Mucosa of descending colon (tissue), 3 donors: ENCODE measurements at regions not wholly inside any gene's neighbourhood (a gene's known extent, or its start where the extent isn't known, plus 50 kb on each side); places are given as distances from the start of the nearest gene placed in this dataset.

Source experiments
- ATAC-seq: fragments of 200-7000 bp; cut with Tn5 transposase; one replicate; pipeline ENCODE4 v1.9.1; 2020; ENCODE audit warnings: mild to moderate bottlenecking, moderate library complexity
- DNase-seq, 3 donors: peaks; one replicate each; pipeline ENCODE4 v3.0.0-alpha.2; 2020
- H3K36me3 ChIP-seq: fragments of 200-600 bp; one replicate; pipeline ENCODE4 v1.8.0; 2021; ENCODE audit warnings: low read depth, mild to moderate bottlenecking
- H3K4me1 ChIP-seq: fragments of 200-600 bp; one replicate; pipeline ENCODE4 v1.8.0; 2021; ENCODE audit warnings: low read depth, mild to moderate bottlenecking
- H3K4me3 ChIP-seq: fragments of 200-600 bp; one replicate; pipeline ENCODE4 v1.8.0; 2021; ENCODE audit warnings: mild to moderate bottlenecking
- H3K9me3 ChIP-seq: fragments of 200-600 bp; one replicate; pipeline ENCODE4 v1.8.0; 2021; ENCODE audit warnings: mild to moderate bottlenecking
- intact Hi-C, 2 donors: fragments of 100-400 bp; cut with DNase I in 1 of 2; cut with micrococcal nuclease in 1 of 2; formaldehyde crosslinking; loops; one replicate each; pipeline versions ENCODE4 v1.11.0 to v1.11.1; 2022; cut with DNase I, micrococcal nuclease
- TF ChIP-seq, protein P1 (sequence below): fragments of 200-600 bp; IDR thresholded peaks from one replicate; pipeline ENCODE4 v1.8.0; 2022; ENCODE audit warnings: antibody characterized with exemption, mild to moderate bottlenecking
- donor health status: DM: no; HTN: no; CAD: no; lungs with moderate emphysema.
- donor health status: DM: no; HTN: no; CAD: no.
- donor health status: DM: no; HTN: yes; CAD: no.

DNA sequence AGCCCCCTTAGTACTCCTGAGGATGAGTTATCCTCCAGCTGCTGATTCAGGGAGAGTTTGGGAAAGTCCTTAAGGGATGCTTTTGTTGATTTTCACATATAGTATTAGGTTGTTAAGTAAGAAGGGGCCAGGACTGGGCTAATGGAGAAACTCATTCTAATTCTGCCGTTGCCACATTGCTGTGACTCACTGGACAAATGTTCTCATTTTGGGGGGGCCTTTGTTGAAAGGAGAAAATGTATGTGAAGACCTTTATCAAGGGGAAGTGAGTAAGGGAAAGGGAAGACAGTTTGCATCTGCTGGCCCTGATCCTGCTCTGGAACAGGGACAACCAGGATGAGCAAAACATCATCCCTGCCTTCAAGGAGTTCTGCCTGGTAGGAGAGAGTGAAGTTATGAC lies 123.2 kb upstream of the FGGY start:
- Histone ChIP-seq H3K36me3 (no peaks in the 10 kb centered on the region), H3K4me3 (no peak overlapping the region), H3K9me3 (no peaks in the 10 kb centered on the region), H3K4me1 (no peaks in the 10 kb centered on the region)
- DNase-seq = no peak
- TF ChIP-seq, protein P1, sequence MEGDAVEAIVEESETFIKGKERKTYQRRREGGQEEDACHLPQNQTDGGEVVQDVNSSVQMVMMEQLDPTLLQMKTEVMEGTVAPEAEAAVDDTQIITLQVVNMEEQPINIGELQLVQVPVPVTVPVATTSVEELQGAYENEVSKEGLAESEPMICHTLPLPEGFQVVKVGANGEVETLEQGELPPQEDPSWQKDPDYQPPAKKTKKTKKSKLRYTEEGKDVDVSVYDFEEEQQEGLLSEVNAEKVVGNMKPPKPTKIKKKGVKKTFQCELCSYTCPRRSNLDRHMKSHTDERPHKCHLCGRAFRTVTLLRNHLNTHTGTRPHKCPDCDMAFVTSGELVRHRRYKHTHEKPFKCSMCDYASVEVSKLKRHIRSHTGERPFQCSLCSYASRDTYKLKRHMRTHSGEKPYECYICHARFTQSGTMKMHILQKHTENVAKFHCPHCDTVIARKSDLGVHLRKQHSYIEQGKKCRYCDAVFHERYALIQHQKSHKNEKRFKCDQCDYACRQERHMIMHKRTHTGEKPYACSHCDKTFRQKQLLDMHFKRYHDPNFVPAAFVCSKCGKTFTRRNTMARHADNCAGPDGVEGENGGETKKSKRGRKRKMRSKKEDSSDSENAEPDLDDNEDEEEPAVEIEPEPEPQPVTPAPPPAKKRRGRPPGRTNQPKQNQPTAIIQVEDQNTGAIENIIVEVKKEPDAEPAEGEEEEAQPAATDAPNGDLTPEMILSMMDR = no peak
- intact Hi-C loops = no loop called here
- ATAC-seq = no peak

DNA sequence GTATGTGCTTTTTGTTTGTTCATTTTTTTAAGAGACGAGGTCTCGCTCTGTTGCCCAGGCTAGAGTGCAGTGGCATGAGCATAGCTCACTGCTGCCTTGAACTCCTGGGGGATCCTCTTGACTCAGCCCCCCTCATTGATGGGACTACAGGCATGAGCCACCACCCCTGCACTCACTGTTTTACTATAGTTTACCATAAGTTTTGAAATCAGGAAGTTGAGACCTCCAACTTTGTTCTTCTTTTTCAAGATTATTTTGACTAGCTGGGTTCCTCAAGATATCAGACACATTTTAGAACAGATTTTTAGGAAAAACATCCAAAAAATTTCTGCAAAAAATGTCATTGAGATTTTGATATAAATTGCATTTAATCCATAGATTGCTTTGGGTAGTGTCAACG lies 120.4 kb upstream of the FGGY start:
- intact Hi-C loops = no loop called here
- Histone ChIP-seq H3K4me1 (no peaks in the 10 kb centered on the region), H3K36me3 (no peaks in the 10 kb centered on the region), H3K4me3 (no peak overlapping the region), H3K9me3 (no peaks in the 10 kb centered on the region)
- TF ChIP-seq, protein P1 = no peak
- DNase-seq = no peak
- no peak for ATAC-seq

GRCh38 chr1:59177756-59178155 lies 119.1 kb upstream of the FGGY start:
- H3K9me3 ChIP-seq = no peaks in the 10 kb centered on the region
- DNase-seq = no peak
- H3K36me3 ChIP-seq = no peaks in the 10 kb centered on the region
- ATAC-seq = no peak
- intact Hi-C loops = no loop called here
- H3K4me3 ChIP-seq = no peak overlapping the region
- TF ChIP-seq, protein P1 = no peak
- H3K4me1 ChIP-seq = no peaks in the 10 kb centered on the region

DNA sequence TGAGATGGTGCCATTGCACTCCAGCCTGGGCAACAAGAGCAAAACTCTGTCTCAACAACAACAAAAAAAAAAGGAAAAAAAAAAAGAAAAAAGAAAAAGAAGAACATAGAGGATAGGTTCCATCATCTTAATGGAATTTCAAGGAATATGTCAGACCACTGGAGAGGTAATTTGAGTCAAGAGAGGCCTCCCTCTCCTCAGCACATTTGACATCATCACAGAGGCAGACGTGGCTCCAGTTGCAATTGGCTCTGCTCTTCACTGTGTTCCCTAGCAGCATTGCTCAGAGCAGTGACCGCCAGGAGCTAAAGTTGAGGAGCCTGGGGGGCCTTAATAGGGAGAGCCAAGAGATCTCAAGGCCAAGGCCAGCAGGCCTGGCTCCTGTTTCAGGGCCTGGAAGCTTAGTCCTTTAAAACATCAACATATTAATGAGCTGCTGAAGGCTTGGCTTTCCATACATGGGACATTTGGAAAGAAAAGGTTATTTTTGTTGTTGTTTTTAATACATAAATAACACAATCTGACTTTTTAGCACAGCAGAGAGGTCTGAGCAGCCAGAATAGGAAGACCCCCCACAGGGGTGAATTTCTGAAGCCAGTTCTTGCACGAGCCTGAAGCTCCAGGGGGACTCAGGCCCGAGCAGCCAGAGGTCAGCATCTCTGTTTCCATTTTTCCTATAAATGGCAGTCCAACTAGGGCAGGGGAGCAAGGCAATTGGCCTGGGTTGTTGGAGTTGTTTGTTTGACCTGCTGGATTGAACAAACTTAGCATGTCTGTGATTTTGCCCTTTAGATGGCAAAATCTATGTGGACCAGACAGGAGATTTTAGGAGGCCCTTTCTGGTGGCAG lies 118.3 kb upstream of the FGGY start:
- TF ChIP-seq, protein P1 = no peak
- DNase-seq (peak in 2 of 3 donors; percentile 14 to 48), ATAC-seq (no peak)
- H3K36me3 ChIP-seq = no peaks in the 10 kb centered on the region
- H3K9me3 ChIP-seq = no peaks in the 10 kb centered on the region
- intact Hi-C loops = no loop called here
- no peaks in the 10 kb centered on the region for H3K4me1 ChIP-seq
- no peak overlapping the region for H3K4me3 ChIP-seq

DNA sequence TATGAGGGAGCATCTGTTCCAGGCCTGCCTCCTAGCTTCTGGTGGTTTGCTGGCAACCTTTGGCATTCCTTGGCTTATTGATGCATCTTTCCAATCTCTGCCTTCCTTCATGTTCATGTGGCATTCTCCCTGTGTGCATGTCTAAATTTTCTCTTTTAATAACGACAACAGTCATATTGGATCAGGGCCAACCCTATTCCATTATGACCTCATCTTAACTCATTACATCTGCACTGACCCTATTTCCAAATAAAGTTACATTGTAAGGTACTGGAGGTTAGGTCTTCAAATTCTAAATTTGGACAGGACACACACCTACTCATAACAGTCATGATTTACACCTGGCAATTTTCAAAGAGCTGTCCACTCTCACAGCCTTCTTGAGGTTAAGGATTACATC lies 117.2 kb upstream of the FGGY start:
- no peaks in the 10 kb centered on the region for H3K4me1 ChIP-seq
- no peaks in the 10 kb centered on the region for H3K36me3 ChIP-seq
- H3K4me3 ChIP-seq = no peak overlapping the region
- intact Hi-C loops = no loop called here
- TF ChIP-seq, protein P1 = no peak
- no peak for DNase-seq
- no peak for ATAC-seq
- no peaks in the 10 kb centered on the region for H3K9me3 ChIP-seq
